Naive thymus-derived CD4-positive, alpha-beta T cell (primary cell): ENCODE measurements at regions not wholly inside any gene's neighbourhood (a gene's known extent, or its start where the extent isn't known, plus 50 kb on each side); places are given as distances from the start of the nearest gene placed in this dataset.

Experiments
- ATAC-seq: fragments of 150-1000 bp; cut with Tn5 transposase; 2 replicates; pipeline ENCODE4 v1.10.0; 2021; ENCODE audit warnings: mild to moderate bottlenecking, moderate library complexity
- CTCF ChIA-PET: fragments of 350-600 bp; sonication (Branson Sonifier 250); formaldehyde crosslinking; loops from one replicate; lab custom pipeline; 2021; ENCODE audit warnings: antibody characterized with exemption; lab: Charles Lee
- POLR2A ChIA-PET: fragments of 350-600 bp; sonication (Branson Sonifier 250); formaldehyde crosslinking; loops from one replicate; lab custom pipeline; 2021; ENCODE audit warnings: antibody characterized with exemption, inconsistent platforms; lab: Charles Lee
- DNase-seq, 9 donors: peaks; one replicate each; pipeline versions ENCODE4 v3.0.0 to v3.0.0-alpha.2; 2020 to 2022; ENCODE audit warnings: mixed read lengths in 1 of 9
- H3K27ac ChIP-seq: one replicate; pipeline ENCODE4 v1.7.0; 2013; ENCODE audit warnings: mild to moderate bottlenecking, low read depth, low read length, moderate library complexity
- H3K27me3 ChIP-seq, 2 donors: one replicate each; pipeline ENCODE4 v1.7.0; 2013; ENCODE audit warnings: low read length in 2 of 2, mild to moderate bottlenecking in 2 of 2, moderate library complexity in 2 of 2; ENCODE audit not compliant: control insufficient read depth in 2 of 2, insufficient read depth in 2 of 2
- H3K36me3 ChIP-seq, 3 experiments: 1 replicate in 2 of 3; 2 replicates in 1 of 3; pipeline ENCODE4 v1.7.0; 2013; ENCODE audit warnings: low read length in 3 of 3, mild to moderate bottlenecking in 3 of 3, moderate library complexity in 1 of 3; ENCODE audit not compliant: insufficient read depth in 3 of 3, control insufficient read depth in 2 of 3
- H3K4me1 ChIP-seq, 2 donors: one replicate each; pipeline ENCODE4 v1.7.0; 2013; ENCODE audit warnings: low read length in 2 of 2, mild to moderate bottlenecking in 2 of 2, moderate library complexity in 1 of 2; ENCODE audit not compliant: control insufficient read depth in 2 of 2, insufficient read depth in 2 of 2
- H3K4me3 ChIP-seq: 2 replicates; pipeline ENCODE4 v1.7.0; 2013; ENCODE audit warnings: mild to moderate bottlenecking, low read length
- H3K9me3 ChIP-seq, 3 experiments: 1 replicate in 2 of 3; 2 replicates in 1 of 3; pipeline ENCODE4 v1.7.0; 2013; ENCODE audit warnings: low read length in 3 of 3; ENCODE audit not compliant: control insufficient read depth in 2 of 3
- H3K27ac Mint-ChIP-seq, 9 donors: one replicate each; pipeline ENCODE4 v1.8.0; 2020 to 2022; ENCODE audit warnings: mixed read lengths in 9 of 9, mild to moderate bottlenecking in 8 of 9, moderate library complexity in 5 of 9, inconsistent platforms in 2 of 9
- H3K27me3 Mint-ChIP-seq, 5 donors: one replicate each; pipeline ENCODE4 v1.8.0; 2021 to 2022; ENCODE audit warnings: mixed read lengths in 5 of 5, mild to moderate bottlenecking in 1 of 5
- H3K36me3 Mint-ChIP-seq, 5 donors: one replicate each; pipeline ENCODE4 v1.8.0; 2020 to 2022; ENCODE audit warnings: mixed read lengths in 5 of 5, mild to moderate bottlenecking in 3 of 5, inconsistent platforms in 1 of 5
- H3K4me1 Mint-ChIP-seq, 7 donors: one replicate each; pipeline ENCODE4 v1.8.0; 2020 to 2022; ENCODE audit warnings: mixed read lengths in 7 of 7, mild to moderate bottlenecking in 3 of 7, inconsistent platforms in 1 of 7
- H3K4me3 Mint-ChIP-seq, 10 donors: one replicate each; pipeline ENCODE4 v1.8.0; 2020 to 2022; ENCODE audit warnings: mild to moderate bottlenecking in 10 of 10, mixed read lengths in 10 of 10, moderate library complexity in 6 of 10, inconsistent platforms in 2 of 10
- H3K9me3 Mint-ChIP-seq, 11 donors: one replicate each; pipeline ENCODE4 v1.8.0; 2020 to 2022; ENCODE audit warnings: mixed read lengths in 11 of 11, mild to moderate bottlenecking in 4 of 11, inconsistent platforms in 1 of 11, moderate library complexity in 1 of 11
- intact Hi-C, 2 donors: fragments of 100-400 bp; cut with micrococcal nuclease; formaldehyde crosslinking; loops; one replicate each; pipeline ENCODE4 v1.15.1; 2023

DNA sequence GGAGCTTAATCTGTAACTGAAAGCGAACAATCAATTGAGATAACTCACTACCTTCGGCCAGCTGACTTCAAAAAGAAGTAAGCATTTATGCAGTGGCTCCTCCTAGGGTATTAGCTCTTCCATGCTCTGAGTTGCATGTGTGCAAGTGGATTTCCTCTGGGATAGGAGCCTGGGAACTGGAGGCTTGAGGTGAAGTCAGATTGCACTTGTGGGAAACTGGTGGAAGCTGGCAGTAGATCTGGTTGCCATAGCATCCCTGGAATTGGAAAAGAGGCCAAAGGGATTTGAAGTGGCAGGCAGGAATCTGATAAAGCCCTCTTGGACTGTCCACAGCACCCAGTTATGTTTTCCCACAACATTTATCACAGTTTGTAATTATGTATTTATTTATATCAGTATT lies 50.6 kb upstream of the FMNL2 start:
- H3K36me3 ChIP-seq: no peaks in the 10 kb centered on the region
- H3K4me3 ChIP-seq: no peak overlapping the region
- DNase-seq (no peak), ATAC-seq (no peak)
- no peak overlapping the region for H3K4me3 Mint-ChIP-seq
- H3K27ac ChIP-seq: no peak overlapping the region
- CTCF ChIA-PET: interaction anchor here (0.7 kb wide), 1 partner anchor 9 kb away, joined by 3 read pairs; no protein-coding TSS in a partner anchor
- peaks cover 0 to 7% (median 4%) of the 10 kb centered on the region in 11 donors for H3K9me3 Mint-ChIP-seq
- H3K27me3 ChIP-seq: no peaks in the 10 kb centered on the region
- H3K4me1 Mint-ChIP-seq: no peaks in the 10 kb centered on the region
- H3K27ac Mint-ChIP-seq: no peak overlapping the region
- no peaks in the 10 kb centered on the region for H3K4me1 ChIP-seq
- POLR2A ChIA-PET: no interaction called here
- no peaks in the 10 kb centered on the region for H3K36me3 Mint-ChIP-seq
- no peaks in the 10 kb centered on the region for H3K9me3 ChIP-seq
- H3K27me3 Mint-ChIP-seq: peaks cover 3 to 13% (median 12%) of the 10 kb centered on the region in 5 donors
- intact Hi-C loops: no loop called here
